HT-29 (cell line): ENCODE measurements at regions not wholly inside any gene's neighbourhood (a gene's known extent, or its start where the extent isn't known, plus 50 kb on each side); places are given as distances from the start of the nearest gene placed in this dataset.
A peak's percentile ranks its signal among the peaks of the same experiment; 100 is the strongest.

Source experiments
- DNase-seq: peaks from one replicate; pipeline ENCODE4 v3.0.0-alpha.2; 2015; ENCODE audit warnings: low spot score

DNA sequence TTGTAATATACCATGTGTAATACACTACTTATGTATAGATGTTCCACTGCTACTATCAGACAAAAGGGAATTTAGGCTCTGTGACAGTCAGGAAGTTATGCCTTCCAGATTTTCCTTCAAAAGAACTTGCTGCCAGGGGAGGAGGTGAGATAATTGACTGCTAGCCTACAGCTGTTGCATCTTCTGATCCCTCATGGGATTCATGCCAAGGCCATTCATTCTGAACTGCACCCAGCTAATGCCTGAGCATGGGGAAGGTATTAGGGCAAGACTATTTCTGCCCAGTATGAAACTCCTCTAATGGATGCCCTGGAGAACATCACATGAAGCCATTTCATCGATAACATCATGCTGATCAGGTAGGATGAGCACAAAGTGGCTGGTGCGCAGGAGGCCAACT is 746.5 kb upstream of the ZNF608 start:
- no peak for DNase-seq

DNA sequence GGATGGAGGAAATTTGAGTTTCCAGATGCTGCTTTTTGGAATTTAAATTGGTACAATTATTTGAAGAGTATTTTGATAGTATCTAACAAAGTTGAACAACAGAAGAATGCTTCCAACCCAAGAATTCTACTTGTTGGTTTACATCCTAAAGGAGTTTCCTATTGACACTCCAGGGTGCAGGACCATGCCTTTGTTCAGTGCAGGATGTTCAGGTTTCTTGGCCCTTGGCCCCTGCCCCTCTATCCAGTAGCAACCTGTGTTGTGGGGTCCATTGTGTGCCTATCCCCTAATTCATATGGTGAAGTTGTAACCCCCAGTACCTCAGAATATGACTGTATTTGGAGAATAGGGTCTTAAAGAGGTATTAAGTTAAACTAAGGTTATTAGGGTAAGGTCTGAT is 750.0 kb upstream of the ZNF608 start:
- no peak for DNase-seq

DNA sequence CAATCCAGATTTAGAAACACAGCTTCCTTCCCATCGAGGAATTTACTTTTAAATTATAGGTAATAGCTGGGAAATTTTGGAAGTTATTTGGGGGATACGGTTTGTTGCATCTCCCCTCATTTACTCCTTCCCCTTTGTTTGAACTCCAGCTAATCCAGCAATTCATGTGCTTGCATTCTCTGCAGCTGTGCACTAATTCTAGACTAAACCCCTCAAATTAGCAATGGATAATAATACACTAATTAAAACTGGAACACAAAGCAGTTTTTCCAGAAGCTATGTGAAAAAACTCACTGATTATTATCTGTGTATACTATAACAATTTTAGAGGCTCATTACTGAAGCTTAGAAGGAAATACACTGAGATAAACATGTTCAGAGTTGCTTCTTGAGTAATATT is 751.2 kb upstream of the ZNF608 start:
- DNase-seq, result no peak

DNA sequence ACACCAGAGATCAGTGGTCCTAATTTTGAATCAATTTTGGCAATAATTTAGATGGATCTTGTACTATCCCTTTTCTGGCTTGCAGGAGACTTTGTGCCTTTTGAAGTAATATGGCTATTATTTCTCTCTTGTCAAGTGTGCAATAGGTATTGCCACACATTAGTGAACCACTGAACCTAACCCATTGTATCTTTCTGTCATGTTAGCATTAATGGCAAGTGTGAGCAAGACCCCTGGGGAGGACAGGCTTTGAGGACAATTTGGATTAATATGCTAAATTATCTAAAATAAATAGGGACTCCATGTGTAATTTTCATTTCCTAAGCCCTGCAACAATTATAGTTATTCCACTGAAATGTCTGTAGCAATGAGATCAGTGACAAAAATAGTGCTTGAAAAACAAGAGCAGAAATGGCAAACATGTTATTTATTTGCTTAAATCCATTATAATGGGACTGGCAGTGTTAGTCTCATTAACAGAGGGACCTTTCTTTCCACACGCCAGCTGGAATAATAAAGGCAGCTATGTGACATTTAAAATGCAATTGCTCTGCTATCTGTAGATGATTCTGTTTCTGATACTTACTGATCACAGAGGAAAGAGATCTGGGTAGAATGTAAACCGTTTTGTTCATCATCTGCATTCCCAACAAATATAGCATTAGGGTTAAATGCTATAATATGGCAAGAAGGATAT is 753.3 kb upstream of the ZNF608 start:
- no peak for DNase-seq

DNA sequence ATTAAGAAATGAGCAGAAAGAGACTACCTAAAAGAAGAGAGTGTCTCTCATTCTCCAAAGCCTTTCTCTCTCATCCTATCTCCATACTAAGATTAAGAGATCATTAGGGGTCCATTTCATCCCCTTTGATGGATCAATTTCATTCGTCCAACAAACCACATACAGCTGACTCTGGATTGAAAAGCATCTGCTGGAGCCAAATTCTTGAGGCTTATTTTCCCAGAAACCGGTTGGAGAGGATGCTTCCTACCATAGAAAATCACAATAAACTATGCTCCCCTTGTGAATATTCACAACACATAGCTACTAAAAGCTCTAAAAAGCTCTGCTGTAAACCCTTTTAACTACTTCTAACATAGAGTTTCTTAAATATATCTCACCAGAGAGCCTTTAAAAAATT is 755.0 kb upstream of the ZNF608 start:
- DNase-seq, result no peak

DNA sequence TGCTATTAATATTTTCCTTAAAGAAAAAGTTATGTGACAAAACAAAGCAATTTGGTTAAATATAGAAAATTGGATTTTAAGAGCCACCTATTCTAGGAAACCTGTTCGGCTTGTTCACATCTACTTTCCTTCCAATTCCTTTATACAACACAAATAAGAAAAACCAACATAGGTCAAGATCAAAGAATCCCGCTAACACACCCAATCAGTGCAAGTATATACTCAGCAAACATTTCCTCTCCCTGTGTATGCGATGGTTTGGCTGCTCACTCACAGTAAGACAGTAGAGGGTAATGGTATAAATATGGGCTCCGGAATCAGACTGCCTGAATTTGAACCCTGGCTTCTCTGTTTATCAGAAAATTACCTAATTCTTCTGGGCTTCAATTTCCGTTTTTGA is 757.5 kb upstream of the ZNF608 start:
- DNase-seq, result peak; percentile 45

DNA sequence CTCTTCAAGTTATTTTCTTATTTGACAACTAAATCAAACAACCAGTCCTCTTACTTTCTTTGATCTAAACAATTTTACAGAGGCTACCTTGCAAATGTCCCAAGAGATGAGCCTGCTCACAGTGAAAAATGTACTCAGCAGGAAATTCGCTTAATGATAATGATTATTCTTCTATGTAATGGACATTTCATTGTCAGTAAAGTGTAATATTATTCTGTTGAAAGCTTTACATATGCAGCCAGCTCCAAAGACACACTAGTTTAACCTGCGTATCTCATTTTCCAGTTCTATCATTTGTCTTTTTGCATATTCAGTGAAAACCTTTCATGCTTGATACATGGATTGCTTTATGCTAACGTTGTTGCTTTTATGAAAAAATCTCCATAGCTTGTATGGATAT is 758.7 kb upstream of the ZNF608 start:
- no peak for DNase-seq

DNA sequence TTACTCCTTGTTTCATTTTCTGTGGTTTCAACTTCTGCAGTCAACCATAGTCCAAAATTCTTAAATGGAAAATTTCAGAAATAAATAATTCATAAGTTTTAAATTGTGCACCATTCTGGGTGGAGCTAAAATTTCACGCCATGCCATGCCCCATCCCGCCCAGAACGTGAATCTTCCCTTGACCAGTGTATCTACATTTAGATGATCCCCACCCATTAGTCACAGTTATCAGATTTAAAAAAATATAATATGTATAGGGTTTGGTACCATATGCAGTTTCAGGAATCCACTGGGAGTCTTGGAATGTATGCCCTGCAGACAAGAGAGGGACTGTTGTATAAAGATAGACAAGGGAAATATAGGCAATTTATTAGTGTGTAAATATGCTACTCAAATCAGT is 759.7 kb upstream of the ZNF608 start:
- no peak for DNase-seq

DNA sequence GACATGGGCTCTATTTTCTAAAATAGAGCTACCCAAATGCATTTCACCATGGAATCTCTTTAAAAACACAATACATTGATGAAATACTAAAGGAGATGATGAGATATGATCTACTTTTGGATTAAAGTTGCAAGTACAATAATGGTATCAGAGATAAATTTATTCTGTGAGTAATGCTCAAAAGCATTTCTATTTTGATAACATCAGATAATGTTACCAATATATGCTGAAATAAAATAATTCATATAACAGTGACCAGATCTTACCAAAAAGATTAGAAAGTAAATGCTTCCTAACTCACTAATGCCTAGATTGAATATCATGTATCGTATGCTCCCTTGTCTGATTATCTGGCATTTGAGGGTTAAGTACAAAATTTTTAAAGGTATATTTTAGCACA is 761.8 kb upstream of the ZNF608 start:
- no peak for DNase-seq

DNA sequence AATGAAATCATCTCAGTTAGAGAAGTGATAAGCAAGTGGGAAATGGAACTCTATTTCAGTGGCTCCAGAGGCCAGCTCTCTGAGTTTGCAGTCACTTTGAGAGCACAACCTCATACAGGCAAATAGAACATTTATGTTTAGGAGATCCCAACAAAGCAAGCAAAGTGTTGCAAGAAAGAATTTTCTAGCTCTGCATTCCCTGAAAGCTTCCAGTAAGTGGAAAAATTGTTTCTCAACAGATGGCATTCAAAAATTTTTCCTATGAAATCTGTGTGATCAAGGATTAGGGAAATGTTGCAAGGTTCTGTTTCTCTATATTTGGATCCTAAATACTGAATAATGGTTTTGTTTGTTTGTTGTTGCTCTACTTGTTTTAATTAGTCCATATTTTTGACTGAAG is 764.2 kb upstream of the ZNF608 start:
- no peak for DNase-seq

DNA sequence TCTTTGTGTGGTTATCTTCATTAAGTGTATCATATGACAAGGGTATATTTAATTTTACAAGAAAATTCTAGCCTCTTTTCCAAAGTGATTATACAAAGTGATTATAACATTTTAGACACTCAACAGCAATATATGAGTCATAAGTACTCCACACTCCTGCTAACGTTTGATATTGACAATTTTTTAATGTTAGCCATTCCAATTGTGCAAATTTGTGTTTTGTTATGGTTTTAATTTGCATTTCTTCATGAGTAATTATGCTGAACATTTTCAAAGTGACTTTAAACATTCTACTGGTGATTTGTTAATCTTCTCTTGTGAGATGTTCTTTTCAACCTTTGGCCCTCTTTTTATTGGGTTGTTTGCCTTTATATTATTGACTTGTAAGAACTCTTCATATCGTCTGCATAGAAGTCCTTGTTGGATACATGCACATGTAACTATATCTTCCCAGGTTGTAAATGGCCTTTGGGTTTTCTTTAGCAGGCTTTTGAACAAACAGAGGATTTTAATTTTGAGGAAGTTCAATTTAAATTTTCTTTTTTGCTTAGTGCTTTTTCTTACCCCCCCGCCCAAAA is 771.6 kb upstream of the ZNF608 start:
- DNase-seq, result no peak

DNA sequence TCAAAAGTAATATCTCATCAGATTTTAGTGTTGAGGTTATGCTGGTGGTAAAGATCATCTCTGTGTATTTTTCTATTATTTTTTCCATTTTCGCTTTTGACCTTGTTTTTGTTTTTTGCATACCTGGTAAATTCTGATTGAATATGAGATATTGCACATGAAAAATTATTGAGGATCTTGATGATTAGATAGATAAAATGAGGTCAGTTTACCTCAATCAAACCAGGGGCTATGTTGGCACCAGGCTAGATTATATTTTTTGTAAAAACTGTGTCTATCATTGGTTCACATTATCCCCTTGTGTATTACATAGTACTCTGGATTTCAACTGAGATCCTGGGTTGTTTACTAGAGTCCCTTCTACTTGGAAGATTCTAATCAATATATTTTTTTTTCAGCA is 774.9 kb upstream of the ZNF608 start:
- no peak for DNase-seq

DNA sequence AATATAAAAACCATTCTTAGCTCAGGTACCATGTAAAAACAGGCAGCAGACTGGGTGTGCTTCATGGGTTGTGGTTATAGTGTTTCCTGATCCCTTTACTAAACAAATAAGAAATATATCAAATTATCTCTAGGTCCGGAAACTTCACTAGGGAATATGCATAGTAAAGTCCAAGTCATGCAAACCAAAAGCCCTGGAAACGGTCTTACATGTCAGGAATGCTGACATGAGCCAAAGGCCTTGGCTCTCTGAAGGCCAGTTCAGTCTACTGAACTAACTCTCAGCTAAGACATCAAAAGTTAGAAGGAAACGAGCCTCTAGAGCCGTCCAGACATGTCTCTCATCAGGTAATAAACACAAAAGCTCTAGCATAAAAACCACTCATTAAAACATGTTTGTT is 778.9 kb upstream of the ZNF608 start:
- no peak for DNase-seq

DNA sequence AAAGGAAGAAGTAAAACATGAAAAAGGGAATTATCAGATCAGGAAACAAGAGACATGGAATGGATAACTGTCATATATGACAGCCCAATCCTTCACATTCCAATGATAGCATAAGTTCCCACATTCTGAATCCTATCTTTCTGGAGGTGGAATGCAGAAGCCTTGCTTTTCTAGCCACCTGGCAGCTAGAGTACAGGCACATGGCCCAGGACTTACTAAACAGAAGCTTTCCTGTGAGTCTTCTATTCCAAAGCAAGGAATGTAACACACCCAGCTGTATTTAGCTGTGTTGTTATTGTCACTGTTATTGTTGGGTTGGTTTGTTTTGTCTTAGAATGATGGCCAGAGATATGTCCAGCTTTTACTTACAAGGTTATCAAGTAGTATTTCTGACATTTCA is 780.5 kb upstream of the ZNF608 start:
- no peak for DNase-seq

DNA sequence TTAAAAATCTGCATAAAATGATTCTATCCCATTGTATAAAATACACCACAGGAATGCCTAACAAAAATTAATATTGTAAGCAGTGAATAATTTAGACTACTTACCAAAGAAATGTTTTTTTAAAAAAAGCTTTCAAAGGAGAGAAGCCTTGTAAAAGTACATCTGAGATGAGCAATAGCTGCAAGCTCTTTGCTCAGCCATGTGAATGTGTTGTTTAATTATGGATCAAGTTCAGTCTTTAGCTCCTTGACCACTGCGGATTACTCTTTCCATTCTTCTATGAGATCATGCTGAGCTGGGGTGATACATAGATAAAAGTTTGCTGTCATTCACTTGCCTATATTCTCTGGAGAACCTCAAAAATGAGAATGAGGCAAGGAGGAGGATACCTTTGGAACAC is 782.4 kb upstream of the ZNF608 start:
- no peak for DNase-seq

DNA sequence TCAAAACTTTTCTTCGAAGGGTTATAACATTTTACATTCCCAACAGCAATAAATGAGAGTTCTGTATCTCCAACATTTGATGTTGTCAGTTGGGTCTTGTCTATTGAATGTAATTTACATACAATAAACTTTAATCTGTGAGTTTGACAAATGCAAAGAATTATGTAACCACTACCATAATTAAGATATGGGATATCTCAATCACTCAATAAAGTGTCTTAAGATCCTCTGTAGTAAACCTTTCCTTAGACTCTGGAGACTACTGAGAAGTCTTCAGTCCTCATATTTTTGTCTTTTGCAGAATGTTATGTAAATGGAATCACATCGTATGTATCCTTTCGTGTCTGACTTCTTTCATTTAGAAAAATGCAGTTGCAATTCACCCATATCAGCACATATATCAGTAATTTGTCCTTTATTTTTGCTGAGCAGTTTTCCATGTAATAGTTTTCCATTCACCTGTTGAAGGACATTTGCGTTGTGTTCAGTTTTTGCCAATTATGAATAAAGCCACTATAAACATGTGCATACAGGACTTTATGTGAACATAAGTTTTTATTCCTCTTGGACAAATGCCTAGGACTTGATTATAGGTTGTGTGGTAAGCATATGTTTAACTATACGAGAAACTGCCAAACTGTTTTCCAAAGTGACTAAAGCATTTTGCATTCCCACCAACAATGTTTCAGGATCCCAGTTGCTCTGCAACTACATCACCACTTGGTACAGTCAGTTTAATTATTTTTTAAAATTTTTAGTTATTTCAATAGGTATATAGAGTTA is 784.6 kb upstream of the ZNF608 start:
- DNase-seq, result no peak

DNA sequence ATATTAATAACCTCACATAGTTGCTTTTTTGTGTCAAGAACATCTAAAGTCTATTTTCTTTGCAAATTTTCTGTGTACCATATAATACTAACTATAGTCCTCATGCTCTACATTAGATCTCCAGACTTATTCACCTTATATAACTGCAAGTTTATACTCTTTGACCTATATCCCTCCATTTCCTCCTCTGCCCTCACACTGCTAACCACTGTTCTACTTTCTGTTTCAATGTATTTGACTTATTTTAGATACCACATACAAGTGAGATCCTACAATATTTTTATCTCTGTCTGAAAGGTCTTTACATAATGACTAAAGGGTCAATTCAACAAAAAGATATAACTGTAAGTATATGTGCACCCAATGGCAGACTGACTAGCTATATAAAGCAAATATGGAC is 789.7 kb upstream of the ZNF608 start:
- no peak for DNase-seq

DNA sequence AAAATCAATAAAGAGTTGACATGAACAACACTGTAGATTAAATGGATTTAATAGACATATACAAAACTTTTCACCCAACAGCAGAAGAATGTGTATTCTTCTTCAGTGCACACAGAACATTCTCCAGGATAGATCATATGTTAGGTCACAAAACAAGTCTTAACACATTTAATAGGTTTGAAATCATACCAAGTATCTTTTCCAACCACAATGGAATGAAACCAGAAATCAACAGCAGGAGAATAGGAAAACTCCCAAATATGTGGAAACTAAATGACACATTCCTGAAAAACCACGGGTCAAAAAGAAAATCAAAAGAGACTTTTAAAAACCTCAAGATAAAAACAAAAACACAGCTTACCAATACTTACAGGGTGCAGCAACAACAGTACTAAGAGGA is 790.1 kb upstream of the ZNF608 start:
- no peak for DNase-seq

DNA sequence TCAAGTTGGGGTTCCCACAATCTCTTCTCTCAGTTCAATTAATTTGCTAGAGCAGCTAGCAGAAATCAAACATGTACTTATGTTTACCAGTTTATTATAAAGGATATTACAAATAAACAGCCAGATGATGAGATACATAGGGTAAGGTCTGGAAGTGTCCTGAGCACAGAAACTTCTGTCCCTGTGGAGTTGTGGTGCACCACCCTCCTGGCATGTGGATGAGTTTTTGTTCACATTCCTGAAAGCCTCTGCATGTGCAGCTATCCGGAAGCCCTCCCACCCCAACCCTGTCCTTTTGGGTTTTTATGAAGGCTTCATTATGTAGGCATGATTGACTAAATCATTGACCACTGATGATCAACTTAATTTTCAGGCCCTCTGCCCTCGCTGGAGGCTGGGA is 791.2 kb upstream of the ZNF608 start:
- no peak for DNase-seq

DNA sequence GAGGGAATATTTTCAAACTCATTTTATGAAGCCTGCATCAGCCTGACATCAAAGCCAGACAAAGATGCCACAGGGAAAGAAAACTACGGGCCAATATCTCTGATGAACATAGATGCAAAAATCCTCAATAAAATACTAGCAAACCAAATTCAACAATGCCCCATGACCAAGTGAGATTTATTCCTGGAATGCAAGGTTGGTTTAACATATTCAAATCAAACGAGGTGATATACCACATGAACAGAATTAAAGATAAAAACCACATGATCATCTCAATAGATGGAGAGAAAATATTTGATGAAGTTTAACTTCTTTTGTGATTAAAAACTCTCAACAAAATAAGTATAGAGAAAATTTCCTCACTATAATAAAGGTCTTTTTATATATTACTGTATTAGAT is 792.0 kb upstream of the ZNF608 start:
- no peak for DNase-seq

DNA sequence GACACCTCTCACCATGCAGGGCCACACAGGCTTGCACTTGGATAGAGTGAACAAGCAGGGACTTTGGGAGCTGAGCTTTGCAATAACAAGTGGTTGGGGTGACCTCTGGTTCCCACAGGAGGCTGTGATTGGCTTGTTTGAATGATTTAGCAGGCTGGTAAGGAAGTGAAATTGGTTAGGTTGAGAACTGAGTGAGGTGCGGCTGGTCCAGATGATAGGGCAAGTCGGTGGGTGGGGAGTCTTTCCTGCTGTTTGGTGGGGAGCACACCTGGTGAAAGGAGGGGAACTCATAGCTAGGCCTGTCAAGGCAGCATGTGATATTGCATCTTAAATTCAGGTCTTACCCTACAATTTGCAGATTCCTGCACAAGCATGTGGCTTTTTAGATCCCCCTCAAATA is 794.6 kb upstream of the ZNF608 start:
- no peak for DNase-seq

DNA sequence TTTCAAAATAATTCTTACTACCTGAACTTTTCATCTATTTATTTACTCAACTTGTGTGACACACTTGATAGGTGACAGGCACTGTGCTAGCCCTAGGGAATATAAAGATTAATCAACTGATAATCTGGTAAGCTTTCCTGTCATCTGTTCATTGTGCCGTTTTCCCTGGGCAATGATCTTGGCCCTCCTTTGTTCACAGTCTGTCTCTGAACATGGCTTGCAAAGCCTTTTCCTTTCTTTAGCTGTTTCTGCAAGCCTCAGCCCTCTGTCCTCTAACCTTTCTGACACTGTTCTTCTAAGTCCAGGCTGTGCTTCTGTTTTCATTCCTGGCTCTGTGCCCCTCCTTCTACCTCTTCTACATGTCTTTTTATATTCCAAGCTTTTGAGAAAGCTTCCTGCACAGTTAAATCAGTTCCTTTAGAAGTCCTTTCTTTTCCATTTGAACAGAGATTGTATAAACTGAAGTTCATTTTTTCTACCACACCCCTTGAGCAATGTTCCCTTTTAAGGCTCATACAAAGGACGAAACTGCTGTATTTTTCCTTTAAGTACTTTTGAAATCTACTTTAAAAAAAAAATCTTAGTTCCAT is 803.0 kb upstream of the ZNF608 start:
- DNase-seq, result peak; percentile 13

DNA sequence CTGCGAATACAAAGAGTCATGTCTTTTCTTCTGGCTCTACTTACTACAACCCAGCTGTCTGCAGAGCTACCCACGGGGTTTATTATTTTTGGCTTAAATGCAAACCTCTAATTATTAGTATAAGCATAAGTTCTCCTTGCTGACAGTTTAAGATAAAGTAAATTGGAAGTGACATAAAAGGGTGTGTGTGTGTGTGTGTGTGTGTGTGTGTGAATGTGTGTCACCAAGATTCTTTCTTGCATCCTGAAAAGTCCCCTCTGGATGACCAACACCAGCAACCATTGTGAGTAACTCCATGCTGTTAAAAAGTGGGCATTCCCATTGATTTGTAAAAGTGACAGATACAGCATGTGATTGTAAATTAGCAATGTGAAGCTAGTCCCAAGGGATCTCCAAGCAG is 803.8 kb upstream of the ZNF608 start:
- no peak for DNase-seq
